Kidney tubule cell (primary cell): ENCODE measurements at regions not wholly inside any gene's neighbourhood (a gene's known extent, or its start where the extent isn't known, plus 50 kb on each side); places are given as distances from the start of the nearest gene placed in this dataset.

Experiments
- DNase-seq: peaks from one replicate; pipeline ENCODE4 v3.0.0-alpha.2; 2018; ENCODE audit warnings: low spot score

DNA sequence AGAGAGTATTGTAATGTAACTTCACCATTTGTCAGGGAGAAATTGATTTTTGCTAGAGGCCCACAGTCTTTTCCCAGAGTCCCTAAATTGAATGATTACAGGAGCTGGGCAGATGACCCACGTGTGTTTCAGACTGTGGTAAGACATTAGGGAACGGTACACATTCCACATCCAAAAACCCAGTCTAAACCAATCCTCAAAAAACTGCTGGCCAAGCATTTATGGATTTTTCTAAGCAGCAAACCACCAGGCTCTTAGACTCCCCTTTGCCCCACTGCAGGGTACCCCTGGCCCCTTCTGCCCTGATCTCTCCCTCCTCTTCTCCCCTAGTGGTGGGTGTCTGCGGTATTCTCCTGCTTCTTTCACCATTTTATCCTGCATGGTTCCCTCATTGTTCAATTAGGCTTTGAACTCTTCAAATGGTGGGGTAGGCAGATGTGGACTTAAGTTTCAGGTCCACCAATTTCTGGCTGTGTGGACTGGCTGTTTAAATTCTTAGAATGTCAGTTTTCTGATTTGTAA, 135.5 kb upstream of the SORCS3 start:
- no peak for DNase-seq

DNA sequence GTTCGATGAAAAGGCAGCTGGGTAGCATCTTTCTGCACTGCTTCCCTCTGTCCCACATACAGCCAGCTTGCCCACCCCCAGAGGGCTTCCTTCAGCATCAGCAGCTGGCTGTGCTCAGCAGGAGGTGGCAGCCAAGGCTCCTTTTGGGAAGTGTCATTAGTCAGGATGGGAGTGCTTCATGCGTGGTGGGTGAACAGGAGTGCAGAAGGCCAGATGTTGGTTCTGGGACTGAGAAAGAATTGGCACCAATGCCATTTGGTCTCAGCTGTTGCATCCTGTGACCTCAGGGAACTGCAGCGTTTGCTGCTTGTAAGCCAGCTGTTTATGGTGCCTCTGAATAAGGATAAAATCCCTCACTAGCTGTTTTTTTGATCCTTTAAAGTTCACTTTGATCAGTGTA, 131.1 kb upstream of the SORCS3 start:
- DNase-seq = no peak

DNA sequence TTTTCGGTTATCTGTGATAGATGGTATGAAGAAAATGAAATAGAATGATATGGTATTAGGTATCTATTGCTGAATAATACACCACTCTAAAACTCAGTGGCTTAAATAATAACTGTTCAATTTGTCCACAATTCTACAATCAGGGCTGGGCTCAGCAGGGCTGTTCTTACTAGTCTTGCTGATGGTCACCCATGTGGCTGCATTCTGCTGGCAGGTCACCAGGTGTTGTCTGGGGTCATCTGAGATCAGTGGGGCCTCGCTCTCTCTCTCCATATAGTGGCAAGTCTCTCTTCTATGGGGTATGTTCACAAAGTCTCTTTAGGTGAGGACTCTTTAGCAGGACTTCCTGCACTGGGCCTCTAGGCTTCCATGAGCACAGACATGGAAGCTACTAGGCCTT, 130.4 kb upstream of the SORCS3 start:
- DNase-seq = no peak

DNA sequence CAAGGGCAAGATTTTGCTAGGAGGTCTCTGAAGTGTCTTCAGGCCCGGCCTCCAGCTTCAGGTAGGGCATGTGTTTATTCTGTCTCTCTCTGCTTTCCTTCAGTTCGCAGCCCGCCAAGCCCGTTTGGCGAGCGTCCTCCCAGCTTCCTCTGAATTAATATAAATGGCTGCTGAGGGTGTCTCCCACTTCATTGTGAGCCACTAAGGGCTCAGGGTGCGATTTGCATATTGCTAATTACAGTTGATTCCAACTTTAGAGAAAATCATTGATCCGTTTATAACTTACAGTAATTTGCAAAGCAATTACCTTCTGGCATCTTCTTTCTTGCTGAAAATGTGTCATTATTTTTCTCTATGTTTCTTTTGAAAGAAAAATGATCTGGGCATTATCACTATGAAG, 128.3 kb upstream of the SORCS3 start:
- DNase-seq = no peak

GRCh38 chr10:104515678-104516199, 125.4 kb upstream of the SORCS3 start:
- DNase-seq = no peak

GRCh38 chr10:104516986-104517385, 124.1 kb upstream of the SORCS3 start:
- DNase-seq = no peak

DNA sequence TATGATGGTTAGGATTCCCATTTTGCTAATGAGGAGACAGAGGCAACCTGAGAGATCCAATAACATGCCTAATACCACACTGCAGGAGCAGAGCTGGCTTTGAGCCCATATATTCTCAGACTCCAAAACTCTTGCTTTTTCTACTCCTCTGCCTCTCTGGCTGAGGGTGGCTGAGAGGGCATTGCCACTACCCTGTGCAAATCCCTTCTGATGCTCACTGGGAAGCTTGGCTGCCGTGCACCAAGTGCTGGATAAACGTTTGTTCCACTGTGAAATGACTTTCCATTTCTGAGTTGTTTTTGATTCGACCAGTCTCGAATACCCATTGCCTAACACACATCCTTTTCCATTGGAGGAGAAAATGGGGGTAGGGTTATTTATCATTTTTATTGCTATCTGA, 123.1 kb upstream of the SORCS3 start:
- no peak for DNase-seq

DNA sequence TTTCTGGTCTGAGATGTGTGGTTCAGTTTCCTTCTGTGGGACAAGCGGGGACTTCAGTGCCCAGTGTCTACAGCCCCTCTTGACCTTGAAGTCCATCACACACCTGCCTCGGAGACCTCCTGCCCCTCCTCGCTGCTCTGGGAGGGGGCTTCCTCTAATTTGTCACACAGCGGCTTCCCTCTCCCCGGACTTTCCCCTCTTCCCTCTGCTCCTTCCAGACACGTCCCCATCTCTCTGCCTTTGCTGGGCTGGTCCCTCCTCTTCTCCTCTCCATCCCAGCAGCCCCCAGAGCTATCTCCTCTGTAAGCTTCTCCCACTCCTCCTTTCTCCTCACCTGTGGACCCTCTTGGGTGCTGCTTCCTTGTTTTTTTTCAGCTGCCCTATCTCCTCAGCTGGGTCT, 122.2 kb upstream of the SORCS3 start:
- no peak for DNase-seq

- DNase-seq = no peak
Observed at GRCh38 chr10:104520653-104521052, 120.4 kb upstream of the SORCS3 start.

DNA sequence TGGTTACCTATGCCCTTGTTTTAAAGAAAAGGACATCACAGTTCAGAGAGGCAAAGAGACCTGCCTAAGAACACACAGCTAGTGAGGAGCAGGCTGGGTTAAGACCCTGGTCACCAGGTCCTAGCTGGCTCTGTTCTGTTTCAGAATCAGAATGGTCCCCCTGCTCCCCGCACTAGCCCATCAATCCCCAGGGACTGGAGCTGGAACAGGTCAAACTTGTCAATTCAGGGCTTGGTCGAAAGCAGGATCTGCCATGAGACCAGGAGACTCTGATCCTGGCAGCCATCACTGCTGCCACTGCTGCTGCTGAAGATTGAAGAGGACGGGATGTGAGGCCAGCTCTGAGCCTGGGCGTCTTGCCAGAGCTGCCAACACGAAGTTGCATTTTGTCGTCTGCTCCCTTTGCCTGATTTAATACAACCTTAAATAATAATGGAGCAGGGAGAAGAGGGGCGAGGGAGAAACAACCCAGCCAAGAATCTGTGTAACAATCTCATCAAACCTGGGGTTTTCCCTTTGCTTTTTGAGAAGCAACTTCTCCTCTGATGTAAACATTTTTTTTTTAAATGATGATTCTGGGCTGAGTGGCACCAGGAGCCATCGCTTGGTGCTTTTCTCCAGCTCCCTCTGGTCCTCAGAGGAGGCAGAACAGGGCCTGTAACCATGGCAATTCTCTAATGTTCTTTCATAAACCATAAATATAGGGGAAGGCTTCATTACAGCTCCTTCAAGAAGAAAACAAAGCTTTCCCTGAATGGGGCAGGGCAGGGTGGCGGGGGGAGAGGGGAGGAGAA, 119.0 kb upstream of the SORCS3 start:
- no peak for DNase-seq

GRCh38 chr10:104526188-104526587, 114.9 kb upstream of the SORCS3 start:
- no peak for DNase-seq

GRCh38 chr10:104527013-104527412, 114.1 kb upstream of the SORCS3 start:
- no peak for DNase-seq

DNA sequence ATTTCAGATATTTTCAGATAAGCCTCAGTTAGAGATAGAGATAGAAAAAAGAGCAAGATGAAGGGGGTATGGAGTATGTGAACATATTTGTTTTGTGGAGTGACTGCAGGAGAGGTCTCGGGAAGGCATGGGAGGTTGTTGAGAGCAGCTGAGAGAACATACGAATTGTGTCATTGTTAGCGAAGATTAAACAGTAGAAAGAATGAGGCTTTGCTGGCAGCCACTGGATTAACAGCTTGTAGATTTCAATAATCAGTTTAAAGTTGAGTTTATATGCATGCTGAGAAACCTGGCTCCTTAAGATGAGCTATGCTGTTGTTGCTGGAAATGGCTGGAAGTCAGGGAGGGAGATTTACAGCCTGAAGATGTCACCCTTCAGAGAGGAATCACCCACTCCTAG, 100.9 kb upstream of the SORCS3 start:
- DNase-seq = no peak

GRCh38 chr10:104541820-104542219, 99.3 kb upstream of the SORCS3 start:
- DNase-seq = peak; percentile 19

DNA sequence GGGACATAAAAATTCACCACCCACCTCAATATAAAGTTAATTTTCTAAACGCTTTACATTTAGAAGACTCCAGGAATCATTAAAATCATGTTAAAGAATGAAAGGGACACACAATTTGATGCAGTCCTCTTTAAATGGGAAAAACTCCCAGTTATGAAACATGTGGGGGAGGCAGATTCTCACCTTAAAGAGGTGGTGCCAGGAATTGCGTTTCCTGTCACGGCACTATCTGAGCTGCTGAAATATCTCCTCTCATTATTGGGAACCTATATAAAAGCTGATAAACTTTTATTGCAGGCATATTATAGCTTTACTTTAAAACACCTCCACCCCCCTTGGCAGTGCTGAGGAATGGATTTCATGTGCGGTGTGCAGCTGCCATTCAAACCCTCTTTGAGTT, 94.8 kb upstream of the SORCS3 start:
- DNase-seq = no peak

- no peak for DNase-seq
Observed at GRCh38 chr10:104546756-104547155, 94.3 kb upstream of the SORCS3 start.

DNA sequence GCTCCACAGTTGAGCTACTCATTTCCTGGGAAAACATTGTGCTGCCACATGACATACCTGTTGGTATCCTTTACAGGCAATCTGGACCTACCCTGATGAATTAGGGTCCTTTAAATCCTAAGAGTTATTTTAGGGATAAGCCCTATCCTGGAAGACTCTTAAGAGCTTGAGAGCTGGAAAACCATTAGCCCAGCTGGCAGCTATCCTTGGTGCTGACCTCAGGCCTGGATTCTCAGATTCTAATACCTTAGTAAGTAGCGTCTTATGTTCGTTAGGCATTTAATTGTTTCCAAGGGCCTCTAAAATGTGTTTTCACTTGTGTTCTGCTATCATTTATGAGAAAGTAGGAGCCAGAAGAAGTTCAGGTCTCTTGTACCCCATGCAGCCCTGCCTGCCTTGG, 93.0 kb upstream of the SORCS3 start:
- peak; percentile 28 for DNase-seq

- no peak for DNase-seq
Observed at GRCh38 chr10:104556831-104557230, 84.3 kb upstream of the SORCS3 start.

GRCh38 chr10:104557966-104558365, 83.1 kb upstream of the SORCS3 start:
- DNase-seq = no peak

GRCh38 chr10:104559935-104560334, 81.2 kb upstream of the SORCS3 start:
- peak; percentile 12 for DNase-seq

GRCh38 chr10:104563051-104563450, 78.0 kb upstream of the SORCS3 start:
- DNase-seq = no peak

GRCh38 chr10:104563548-104563947, 77.5 kb upstream of the SORCS3 start:
- DNase-seq = no peak

DNA sequence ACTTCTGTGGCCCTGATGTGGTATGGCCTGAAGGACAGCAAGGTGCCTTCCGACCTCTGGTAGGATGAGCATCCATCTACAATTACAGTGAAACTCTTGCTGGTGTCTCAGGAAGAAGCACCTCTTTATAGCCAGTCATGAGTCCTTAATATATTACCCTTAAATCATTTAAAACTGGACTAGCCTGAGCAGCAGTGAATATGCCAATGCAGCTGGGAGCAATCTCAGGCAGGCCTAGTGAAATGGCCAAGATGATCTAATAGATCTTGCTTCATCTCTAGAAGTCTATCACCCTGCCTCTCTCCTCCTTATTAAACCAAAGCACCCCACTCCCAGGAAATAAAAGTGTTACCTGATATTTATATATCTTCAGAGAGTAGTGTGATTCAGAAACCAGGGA, 66.7 kb upstream of the SORCS3 start:
- DNase-seq = no peak

GRCh38 chr10:104574838-104575237, 66.3 kb upstream of the SORCS3 start:
- peak; percentile 32 for DNase-seq
